HepG2 (cell line): ENCODE measurements at regions not wholly inside any gene's neighbourhood (a gene's known extent, or its start where the extent isn't known, plus 50 kb on each side); places are given as distances from the start of the nearest gene placed in this dataset.

Experiments
- ATAC-seq: fragments of 200-7000 bp; cut with Tn5 transposase; 3 replicates; pipeline ENCODE4 v1.9.1; 2020; ENCODE audit warnings: mild to moderate bottlenecking, moderate library complexity
- BruUV-seq: library from RNA; stranded (reverse); fragments of 400-500 nt; replicated peaks from 2 replicates; lab custom pipeline; 2021; lab: Mats Ljungman, UMichigan
- CTCF ChIA-PET: fragments of 300-600 bp; formaldehyde crosslinking; extraction: SDS; loops from one replicate; lab custom pipeline; 2021; ENCODE audit warnings: low total read pairs, inconsistent platforms, low intra/inter-chr PET ratio; lab: Yijun Ruan, JAX
- POLR2A ChIA-PET: fragments of 350-600 bp; sonication (Branson Sonifier 250); formaldehyde crosslinking; loops from one replicate; lab custom pipeline; 2020; ENCODE audit warnings: antibody characterized with exemption, inconsistent platforms; lab: Yijun Ruan, JAX
- DNase-seq: peaks from one replicate; pipeline ENCODE4 v3.0.0-alpha.2; 2015; ENCODE audit warnings: low spot score
- FAIRE-seq: peaks from 3 replicates; lab custom pipeline; 2011; peaks lifted over from hg19 to GRCh38; lab: Jason Lieb, UNC
- H2AFZ ChIP-seq: one replicate; pipeline ENCODE4 v1.6.1; 2011; ENCODE audit warnings: low read length, inconsistent platforms
- H3K27ac ChIP-seq: fragments of 300-600 bp; 3 replicates; pipeline ENCODE4 v1.8.0; 2011; ENCODE audit warnings: mixed run types, mild to moderate bottlenecking, mixed read lengths, low read length, inconsistent platforms; ENCODE audit not compliant: insufficient read depth; ENCODE audit errors: extremely low read length
- H3K27me3 ChIP-seq, 2 experiments: fragments of 200-600 bp in 1 of 2; 2 replicates in 1 of 2; 3 replicates in 1 of 2; pipeline versions ENCODE4 v1.6.0 to v1.8.0; 2011; ENCODE audit warnings: low read length in 2 of 2, mild to moderate bottlenecking in 2 of 2, moderate library complexity in 2 of 2, inconsistent platforms in 1 of 2; ENCODE audit not compliant: insufficient read depth in 2 of 2, control insufficient read depth in 1 of 2
- H3K36me3 ChIP-seq, 2 experiments: fragments of 200-600 bp in 1 of 2; replicated peaks in 1 of 2; 2 replicates in 1 of 2; 3 replicates in 1 of 2; pipeline versions ENCODE4 v1.5.1 to v1.8.0; 2011; ENCODE audit warnings: low read length in 2 of 2, inconsistent platforms in 1 of 2; ENCODE audit not compliant: insufficient read depth in 2 of 2, control insufficient read depth in 1 of 2
- H3K4me1 ChIP-seq: 2 replicates; pipeline ENCODE4 v1.5.1; 2012; ENCODE audit warnings: low read length, inconsistent platforms; ENCODE audit not compliant: insufficient read depth
- H3K4me2 ChIP-seq: 2 replicates; pipeline ENCODE4 v1.6.0; 2011; ENCODE audit warnings: low read depth, low read length, inconsistent platforms
- H3K4me3 ChIP-seq, 3 experiments: fragments of 200-600 bp in 1 of 3; sonication (generic), shearing (Covaris generic) in 1 of 3; replicated peaks in 1 of 3; 2 replicates each; pipeline ENCODE4 v1.5.1; 2011 to 2016; ENCODE audit warnings: low read length in 3 of 3, inconsistent platforms in 2 of 3, low read depth in 2 of 3, mild to moderate bottlenecking in 2 of 3, control low read depth in 1 of 3, mixed read lengths in 1 of 3; ENCODE audit not compliant: insufficient read depth in 1 of 3
- H3K79me2 ChIP-seq: one replicate; pipeline ENCODE4 v1.6.1; 2011; ENCODE audit warnings: low read length, inconsistent platforms; ENCODE audit not compliant: insufficient read depth
- H3K9ac ChIP-seq: 2 replicates; pipeline ENCODE4 v1.6.0; 2011; ENCODE audit warnings: mild to moderate bottlenecking, low read depth, low read length, inconsistent platforms; ENCODE audit not compliant: insufficient read depth
- H3K9me3 ChIP-seq: 2 replicates; pipeline ENCODE4 v1.5.1; 2012; ENCODE audit warnings: mild to moderate bottlenecking, low read length
- H4K20me1 ChIP-seq: 2 replicates; pipeline ENCODE4 v1.6.0; 2011; ENCODE audit warnings: inconsistent platforms, mild to moderate bottlenecking, low read length, moderate library complexity; ENCODE audit not compliant: insufficient read depth
- NFATC3 ChIP-seq: sonication (generic); formaldehyde crosslinking; IDR thresholded peaks from 2 replicates; pipeline ENCODE4 v1.5.1; 2020; ENCODE audit warnings: mild to moderate bottlenecking, missing genetic modification reagents
- NR1H2 ChIP-seq: sonication (generic); formaldehyde crosslinking; IDR thresholded peaks from 2 replicates; pipeline ENCODE4 v1.8.1; 2022; ENCODE audit warnings: low read depth, missing genetic modification reagents, borderline replicate concordance
- SP1 ChIP-seq, 2 experiments: fragments of 450-650 bp in 1 of 2; sonication (generic) in 1 of 2; formaldehyde crosslinking in 1 of 2; IDR thresholded peaks; 2 replicates each; pipeline versions ENCODE4 v1.4.0 to v1.6.1; 2016 to 2020; ENCODE audit warnings: missing genetic modification reagents in 1 of 2
- ZBTB20 ChIP-seq: sonication (generic); formaldehyde crosslinking; IDR thresholded peaks from 2 replicates; pipeline ENCODE4 v1.8.1; 2023; ENCODE audit warnings: missing genetic modification reagents, low read depth, mild to moderate bottlenecking, borderline replicate concordance
- ZNF446 ChIP-seq: sonication (generic); formaldehyde crosslinking; IDR thresholded peaks from 2 replicates; pipeline ENCODE4 v1.5.0; 2020; ENCODE audit warnings: mild to moderate bottlenecking, missing genetic modification reagents
- ZNF468 ChIP-seq: sonication (generic); formaldehyde crosslinking; IDR thresholded peaks from 2 replicates; pipeline ENCODE4 v1.8.0; 2022; ENCODE audit warnings: mild to moderate bottlenecking, moderate library complexity, missing genetic modification reagents
- WGBS: methylation state at CpG from one replicate; pipeline ENCODE4 v1.1.6; 2017; ENCODE audit warnings: low lambda C conversion rate; 5-methylcytosine and 5-hydroxymethylcytosine counted together
- in situ Hi-C: cut with HindIII; loops from 2 replicates; pipeline ENCODE4 v1.10.0; 2017; ENCODE audit warnings: low pct_unique_long_range_greater_than_20kb; ENCODE audit not compliant: extremely low pct_ligation_motif_present
- intact Hi-C: fragments of 100-400 bp; cut with micrococcal nuclease; formaldehyde crosslinking; loops from one replicate; pipeline ENCODE4 v1.10.0; 2022; ENCODE audit not compliant: unreplicated experiment
- TF ChIP-seq, protein P1 (sequence below): IDR thresholded peaks from 2 replicates; pipeline ENCODE4 v1.6.1; 2016; ENCODE audit warnings: low read depth, borderline replicate concordance
- TF ChIP-seq, protein P2 (sequence below): sonication (generic); formaldehyde crosslinking; IDR thresholded peaks from 2 replicates; pipeline ENCODE4 v1.9.0; 2021; ENCODE audit warnings: mild to moderate bottlenecking, missing genetic modification reagents

DNA sequence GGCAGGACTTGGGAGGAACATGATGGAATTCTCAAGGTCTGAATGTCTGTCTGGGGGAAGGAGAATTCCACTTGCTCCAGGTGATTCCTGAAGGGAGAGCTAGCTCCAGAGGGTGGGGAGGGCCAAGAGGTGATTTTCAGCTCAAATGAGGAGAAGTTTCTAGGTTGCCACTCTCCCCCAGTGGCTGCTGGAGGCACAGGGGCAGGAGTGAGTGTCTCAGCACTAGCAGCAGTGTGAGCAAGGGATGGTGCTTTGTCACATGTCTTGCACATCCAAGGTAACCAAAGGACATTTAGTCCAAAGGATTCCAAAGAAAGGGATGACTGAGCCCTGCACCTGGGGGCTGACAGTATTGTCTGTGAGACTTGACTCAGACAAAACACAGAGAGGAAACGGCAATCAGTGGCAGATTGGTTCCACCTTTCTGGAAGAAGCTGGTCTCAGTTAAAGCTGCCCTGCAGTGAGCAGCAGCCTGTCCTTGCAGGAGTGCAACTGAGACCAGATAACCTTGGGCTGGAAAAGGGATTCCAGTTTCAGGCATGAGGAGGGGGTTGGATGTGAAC lies 51.2 kb upstream of the PCBD1 start:
- Histone ChIP-seq H3K27me3 (peaks cover 12 to 60% of the 10 kb centered on the region in 2 experiments; a peak in 4 of 5 replicates), H3K36me3 (no peaks in the 10 kb centered on the region), H4K20me1 (no peaks in the 10 kb centered on the region), H3K27ac (no peak overlapping the region), H2AFZ (no peak overlapping the region), H3K9ac (no peak overlapping the region), H3K4me1 (no peaks in the 10 kb centered on the region), H3K4me3 (no peak overlapping the region), H3K4me2 (no peak overlapping the region), H3K9me3 (no peaks in the 10 kb centered on the region), H3K79me2 (no peaks in the 10 kb centered on the region)
- POLR2A ChIA-PET: no interaction called here
- ATAC-seq (no peak), FAIRE-seq (no peak), DNase-seq (no peak)
- TF ChIP-seq NR1H2 (CRISPR knock-in tag) (no peak), ZBTB20 (CRISPR knock-in tag) (no peak), SP1 (IDR thresholded peaks at IDR 0.05) (no peak), SP1 (CRISPR knock-in tag; IDR thresholded peaks at IDR 0.05) (no peak), ZNF446 (CRISPR knock-in tag) (no peak), ZNF468 (CRISPR knock-in tag) (no peak), NFATC3 (CRISPR knock-in tag) (no peak)
- TF ChIP-seq, protein P1, sequence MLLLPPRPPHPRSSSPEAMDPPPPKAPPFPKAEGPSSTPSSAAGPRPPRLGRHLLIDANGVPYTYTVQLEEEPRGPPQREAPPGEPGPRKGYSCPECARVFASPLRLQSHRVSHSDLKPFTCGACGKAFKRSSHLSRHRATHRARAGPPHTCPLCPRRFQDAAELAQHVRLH: no peak
- TF ChIP-seq, protein P2, sequence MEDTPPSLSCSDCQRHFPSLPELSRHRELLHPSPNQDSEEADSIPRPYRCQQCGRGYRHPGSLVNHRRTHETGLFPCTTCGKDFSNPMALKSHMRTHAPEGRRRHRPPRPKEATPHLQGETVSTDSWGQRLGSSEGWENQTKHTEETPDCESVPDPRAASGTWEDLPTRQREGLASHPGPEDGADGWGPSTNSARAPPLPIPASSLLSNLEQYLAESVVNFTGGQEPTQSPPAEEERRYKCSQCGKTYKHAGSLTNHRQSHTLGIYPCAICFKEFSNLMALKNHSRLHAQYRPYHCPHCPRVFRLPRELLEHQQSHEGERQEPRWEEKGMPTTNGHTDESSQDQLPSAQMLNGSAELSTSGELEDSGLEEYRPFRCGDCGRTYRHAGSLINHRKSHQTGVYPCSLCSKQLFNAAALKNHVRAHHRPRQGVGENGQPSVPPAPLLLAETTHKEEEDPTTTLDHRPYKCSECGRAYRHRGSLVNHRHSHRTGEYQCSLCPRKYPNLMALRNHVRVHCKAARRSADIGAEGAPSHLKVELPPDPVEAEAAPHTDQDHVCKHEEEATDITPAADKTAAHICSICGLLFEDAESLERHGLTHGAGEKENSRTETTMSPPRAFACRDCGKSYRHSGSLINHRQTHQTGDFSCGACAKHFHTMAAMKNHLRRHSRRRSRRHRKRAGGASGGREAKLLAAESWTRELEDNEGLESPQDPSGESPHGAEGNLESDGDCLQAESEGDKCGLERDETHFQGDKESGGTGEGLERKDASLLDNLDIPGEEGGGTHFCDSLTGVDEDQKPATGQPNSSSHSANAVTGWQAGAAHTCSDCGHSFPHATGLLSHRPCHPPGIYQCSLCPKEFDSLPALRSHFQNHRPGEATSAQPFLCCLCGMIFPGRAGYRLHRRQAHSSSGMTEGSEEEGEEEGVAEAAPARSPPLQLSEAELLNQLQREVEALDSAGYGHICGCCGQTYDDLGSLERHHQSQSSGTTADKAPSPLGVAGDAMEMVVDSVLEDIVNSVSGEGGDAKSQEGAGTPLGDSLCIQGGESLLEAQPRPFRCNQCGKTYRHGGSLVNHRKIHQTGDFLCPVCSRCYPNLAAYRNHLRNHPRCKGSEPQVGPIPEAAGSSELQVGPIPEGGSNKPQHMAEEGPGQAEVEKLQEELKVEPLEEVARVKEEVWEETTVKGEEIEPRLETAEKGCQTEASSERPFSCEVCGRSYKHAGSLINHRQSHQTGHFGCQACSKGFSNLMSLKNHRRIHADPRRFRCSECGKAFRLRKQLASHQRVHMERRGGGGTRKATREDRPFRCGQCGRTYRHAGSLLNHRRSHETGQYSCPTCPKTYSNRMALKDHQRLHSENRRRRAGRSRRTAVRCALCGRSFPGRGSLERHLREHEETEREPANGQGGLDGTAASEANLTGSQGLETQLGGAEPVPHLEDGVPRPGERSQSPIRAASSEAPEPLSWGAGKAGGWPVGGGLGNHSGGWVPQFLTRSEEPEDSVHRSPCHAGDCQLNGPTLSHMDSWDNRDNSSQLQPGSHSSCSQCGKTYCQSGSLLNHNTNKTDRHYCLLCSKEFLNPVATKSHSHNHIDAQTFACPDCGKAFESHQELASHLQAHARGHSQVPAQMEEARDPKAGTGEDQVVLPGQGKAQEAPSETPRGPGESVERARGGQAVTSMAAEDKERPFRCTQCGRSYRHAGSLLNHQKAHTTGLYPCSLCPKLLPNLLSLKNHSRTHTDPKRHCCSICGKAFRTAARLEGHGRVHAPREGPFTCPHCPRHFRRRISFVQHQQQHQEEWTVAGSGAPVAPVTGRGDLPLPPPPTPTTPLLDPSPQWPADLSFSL (CRISPR knock-in tag): no peak
- no TSS peak for BruUV-seq
- 0% methylated on average over 1 of the region's 1 CpG for WGBS
- intact Hi-C loops (no loop called here), in situ Hi-C loops (no loop called here)
- CTCF ChIA-PET: no interaction called here
